CD4-positive, alpha-beta T cell treated with Interferon alpha-2 for 1 hour (primary cell): ENCODE measurements at regions not wholly inside any gene's neighbourhood (a gene's known extent, or its start where the extent isn't known, plus 50 kb on each side); places are given as distances from the start of the nearest gene placed in this dataset.
"Not testable (repeated sequence)": the region's sequence is repeated elsewhere in the genome, so short reads cannot be mapped to it uniquely, and the experiment has no call there.

ENCODE experiments used
- DNase-seq, 2 donors: peaks; one replicate each; pipeline ENCODE4 v3.0.0-alpha.2; 2020 to 2022

- no peak for DNase-seq
Observed at GRCh38 chr20:19041787-19042186, 170.7 kb upstream of the SLC24A3 start.

GRCh38 chr20:19045371-19045770 lies 167.1 kb upstream of the SLC24A3 start:
- DNase-seq: no peak

- DNase-seq: no peak
Observed at GRCh38 chr20:19047040-19047950, 165.1 kb upstream of the SLC24A3 start.

DNA sequence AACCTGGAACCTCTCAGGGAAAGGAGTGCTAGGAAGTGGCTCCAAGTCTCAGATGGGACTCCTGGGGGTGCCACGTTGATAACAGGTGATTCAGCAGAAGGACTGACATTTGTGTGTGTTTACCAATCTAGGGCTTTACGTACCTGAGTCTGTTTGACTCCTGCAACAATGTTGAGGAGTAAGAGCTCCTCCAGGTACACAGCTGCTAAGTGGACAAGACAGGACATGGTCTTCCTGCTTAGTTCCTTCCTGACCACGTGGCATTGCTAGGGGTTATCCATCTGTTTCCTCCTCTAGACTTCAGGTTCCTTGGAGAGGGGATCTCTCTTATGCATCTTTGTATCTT lies 164.5 kb upstream of the SLC24A3 start:
- DNase-seq: no peak

DNA sequence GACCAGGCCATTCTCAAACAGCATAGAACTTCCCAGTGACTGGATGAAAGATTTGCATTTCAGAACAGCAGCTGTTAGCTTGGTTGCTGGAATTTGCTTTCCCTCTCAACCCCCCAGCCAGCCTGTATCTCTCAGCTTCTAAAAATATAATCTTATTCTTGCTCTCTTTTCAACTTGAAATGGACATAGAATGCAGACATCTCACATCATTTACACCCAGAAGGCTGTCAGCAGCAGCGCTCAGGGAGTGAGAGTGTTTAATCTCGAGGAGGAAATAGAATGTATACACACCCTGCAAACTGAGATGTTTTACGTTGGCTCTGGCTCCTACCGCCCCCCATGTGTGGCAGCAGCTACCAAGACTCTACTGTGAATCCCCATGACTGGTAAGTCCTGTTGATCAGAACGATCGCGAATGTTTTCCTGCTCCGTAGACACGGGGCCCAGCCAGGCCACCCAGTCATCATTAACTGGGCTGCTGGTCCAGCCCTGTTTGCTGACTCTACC lies 163.4 kb upstream of the SLC24A3 start:
- DNase-seq: no peak

- no peak for DNase-seq
Observed at GRCh38 chr20:19049514-19049913, 162.9 kb upstream of the SLC24A3 start.

DNA sequence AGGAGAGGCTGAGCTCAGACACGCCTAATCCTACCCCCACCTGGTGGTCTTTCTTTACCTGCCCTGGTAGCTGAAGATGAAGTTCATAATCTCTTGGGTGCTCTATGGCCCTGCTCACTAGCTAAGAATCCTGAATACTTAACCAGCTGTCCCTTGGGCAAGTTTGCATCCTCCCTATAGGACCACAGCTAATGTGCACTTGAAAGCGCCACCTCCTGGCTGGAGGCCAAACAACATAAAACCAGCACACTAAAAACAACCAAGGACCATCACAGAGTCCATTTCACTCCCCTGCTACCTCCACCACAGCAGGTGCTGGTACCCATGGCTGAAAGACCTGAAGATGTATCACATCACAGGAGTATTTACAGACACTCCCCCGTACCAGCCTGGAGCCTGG lies 155.5 kb upstream of the SLC24A3 start:
- no peak for DNase-seq

- DNase-seq: not testable (repeated sequence)
Observed at GRCh38 chr20:19064788-19065187, 147.7 kb upstream of the SLC24A3 start.

GRCh38 chr20:19067986-19068385 lies 144.5 kb upstream of the SLC24A3 start:
- DNase-seq: no peak

DNA sequence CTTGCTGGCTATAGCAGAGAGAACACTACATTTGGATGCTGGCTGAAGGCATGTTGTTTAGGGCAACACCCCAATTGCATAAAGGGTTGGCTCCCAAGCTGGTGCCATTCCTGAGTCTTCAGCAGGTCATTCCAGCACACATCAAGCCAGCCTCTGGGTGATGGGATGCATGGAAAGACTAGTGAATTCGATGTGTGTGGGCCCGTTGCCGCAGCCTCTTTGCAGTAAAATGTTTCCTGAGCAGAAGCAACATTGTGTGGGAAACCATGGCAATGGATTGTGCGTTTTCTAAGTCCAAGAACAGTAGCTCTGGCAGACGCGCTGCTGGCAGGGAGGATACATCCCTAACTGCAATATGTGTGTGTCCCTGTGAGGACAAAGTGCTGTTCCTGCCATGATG lies 142.4 kb upstream of the SLC24A3 start:
- no peak for DNase-seq

GRCh38 chr20:19070681-19071445 lies 141.6 kb upstream of the SLC24A3 start:
- DNase-seq: no peak

DNA sequence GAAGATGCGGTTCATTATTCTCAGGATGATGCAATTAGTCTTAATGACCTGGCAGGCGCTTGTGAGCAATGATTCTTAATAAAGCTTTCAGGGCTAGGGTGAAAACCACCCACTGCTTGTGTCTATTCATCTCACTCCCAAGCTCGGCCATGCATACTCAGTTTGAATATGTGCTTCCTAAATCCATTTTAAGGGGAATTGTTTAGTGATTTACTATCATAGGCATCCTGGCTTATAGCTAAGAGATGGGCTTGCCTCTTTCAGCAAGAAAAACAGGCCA lies 141.1 kb upstream of the SLC24A3 start:
- DNase-seq: no peak

GRCh38 chr20:19071902-19072498 lies 140.4 kb upstream of the SLC24A3 start:
- no peak for DNase-seq

GRCh38 chr20:19072988-19073387 lies 139.5 kb upstream of the SLC24A3 start:
- DNase-seq: no peak

DNA sequence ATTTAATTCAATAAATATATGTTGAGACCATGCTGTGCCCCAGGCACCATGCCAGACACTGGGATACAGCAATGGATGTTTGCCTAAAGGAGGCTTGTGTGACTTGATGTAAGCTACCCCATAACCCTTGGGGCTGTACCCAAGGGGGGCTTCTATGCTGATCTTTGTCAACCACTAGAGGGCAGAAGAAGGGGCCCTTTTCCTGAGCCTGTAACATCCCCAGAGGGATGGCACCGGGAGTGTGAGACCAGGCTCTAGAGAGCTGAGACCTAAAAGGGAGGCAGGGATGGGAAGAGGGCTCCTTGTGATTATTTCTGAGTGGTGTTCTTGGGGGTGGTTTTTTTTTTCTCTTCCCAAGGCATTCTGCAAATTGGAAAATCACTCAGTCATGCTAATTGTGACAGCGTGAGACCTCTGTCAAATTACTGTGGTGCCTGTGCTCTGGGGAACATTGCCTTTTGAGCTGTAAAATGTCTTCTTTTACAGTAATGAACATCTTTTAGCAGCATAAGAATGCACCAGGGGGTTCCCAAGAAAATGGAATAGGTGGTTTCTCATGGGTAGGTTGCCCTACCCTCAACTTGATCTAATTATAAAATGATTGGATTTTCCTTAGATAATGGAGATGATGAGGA lies 138.7 kb upstream of the SLC24A3 start:
- no peak for DNase-seq

GRCh38 chr20:19074356-19074755 lies 138.1 kb upstream of the SLC24A3 start:
- DNase-seq: no peak

DNA sequence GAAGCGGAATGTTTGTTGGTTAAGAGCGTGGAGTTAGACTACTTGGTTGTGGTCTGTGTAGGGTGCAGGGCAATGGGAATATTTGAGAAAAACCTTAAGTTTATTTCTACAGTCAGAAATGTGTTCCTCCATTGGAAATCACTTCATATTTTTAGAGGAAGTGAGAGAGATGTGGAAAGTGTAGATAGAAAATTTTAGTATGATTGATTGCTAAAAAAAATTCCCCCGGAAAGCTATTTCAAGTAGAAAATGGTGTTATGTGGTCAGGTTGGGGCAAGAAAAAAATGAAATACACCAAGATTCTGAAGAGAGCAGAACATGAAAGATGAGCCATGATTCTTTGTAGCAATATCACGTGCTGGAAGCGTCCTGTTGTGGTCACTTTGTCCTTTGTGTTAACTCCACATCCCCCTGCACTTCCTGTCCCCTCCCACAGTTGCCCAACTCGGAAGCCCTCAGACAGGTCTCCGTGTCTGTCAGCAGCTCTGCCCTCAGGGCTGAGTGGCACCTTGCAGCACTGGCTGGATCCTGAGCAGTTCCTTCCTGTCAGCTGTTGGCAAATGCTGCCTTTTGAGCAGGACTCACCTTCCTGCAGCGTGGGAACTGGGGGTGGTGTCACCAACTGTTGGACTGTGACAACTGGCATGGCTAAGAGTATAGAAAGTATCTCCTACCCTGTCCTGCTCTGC lies 137.5 kb upstream of the SLC24A3 start:
- peak; percentile 14 to 21 for DNase-seq

- DNase-seq: no peak
Observed at GRCh38 chr20:19077370-19078220, 134.8 kb upstream of the SLC24A3 start.

DNA sequence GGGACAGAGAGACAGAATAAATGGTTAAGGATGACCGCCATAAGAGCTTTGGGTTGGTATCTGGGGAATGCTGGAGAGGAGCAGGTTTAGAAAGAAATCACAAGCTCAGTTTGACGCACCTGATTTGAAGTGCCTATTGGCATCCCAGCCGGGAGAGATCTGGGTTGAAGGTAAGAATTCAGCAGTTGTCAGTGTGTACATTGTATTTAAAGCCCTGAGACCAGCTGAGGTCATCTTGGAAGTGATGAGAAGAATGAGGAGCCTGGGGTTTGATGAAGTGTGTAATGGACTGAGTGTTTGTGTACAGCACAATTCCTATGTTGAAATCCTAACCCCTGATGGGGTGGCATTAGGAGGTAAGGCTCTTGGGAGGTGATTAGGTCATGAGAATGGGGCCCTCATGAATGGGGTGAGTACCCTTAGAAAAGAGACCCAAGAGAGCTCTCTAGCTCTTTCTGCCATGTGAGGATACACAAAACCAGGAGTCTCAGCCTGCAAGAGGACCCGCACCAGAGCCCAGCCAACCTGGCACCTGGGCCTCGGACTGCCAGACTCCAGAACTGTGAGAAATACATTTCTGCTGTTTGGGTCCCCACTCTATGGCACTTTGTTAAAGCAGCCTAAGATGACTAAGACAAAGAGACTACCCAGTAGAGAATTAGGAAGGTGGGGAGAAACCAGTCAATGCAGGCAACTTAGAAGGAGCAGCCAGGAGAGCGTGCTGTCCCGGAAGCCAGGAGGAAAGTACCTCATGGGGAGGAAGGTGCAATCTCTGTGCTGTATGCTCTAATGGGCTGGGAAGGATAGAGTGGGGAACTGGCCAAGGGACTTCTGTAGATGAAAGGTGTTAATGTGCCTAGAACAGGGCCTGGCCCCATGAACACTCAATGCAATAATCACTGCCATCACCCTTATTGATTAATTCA lies 133.7 kb upstream of the SLC24A3 start:
- no peak for DNase-seq

- no peak for DNase-seq
Observed at GRCh38 chr20:19079536-19080299, 132.7 kb upstream of the SLC24A3 start.
